NT2/D1 (cell line): ENCODE measurements at regions not wholly inside any gene's neighbourhood (a gene's known extent, or its start where the extent isn't known, plus 50 kb on each side); places are given as distances from the start of the nearest gene placed in this dataset.

Experiments
- DNase-seq: peaks from one replicate; pipeline ENCODE4 v3.0.0-alpha.2; 2011; ENCODE audit warnings: low read depth, low spot score
- H3K27me3 ChIP-seq: 2 replicates; pipeline ENCODE4 v1.6.0; 2011; ENCODE audit warnings: mild to moderate bottlenecking; ENCODE audit not compliant: insufficient read length, insufficient read depth
- H3K36me3 ChIP-seq: 2 replicates; pipeline ENCODE4 v1.6.1; 2011; ENCODE audit warnings: mild to moderate bottlenecking, low read length, mixed read lengths; ENCODE audit not compliant: insufficient read depth, insufficient read length
- H3K4me1 ChIP-seq: 2 replicates; pipeline ENCODE4 v1.5.1; 2011; ENCODE audit not compliant: insufficient read depth, insufficient read length
- H3K4me3 ChIP-seq: 2 replicates; pipeline ENCODE4 v1.5.1; 2011; ENCODE audit warnings: low read depth; ENCODE audit not compliant: insufficient read length
- H3K9ac ChIP-seq: 2 replicates; pipeline ENCODE4 v1.6.0; 2011; ENCODE audit warnings: low read depth; ENCODE audit not compliant: insufficient read length
- H3K9me3 ChIP-seq: 2 replicates; pipeline ENCODE4 v1.5.1; 2011; ENCODE audit warnings: mild to moderate bottlenecking, low read length; ENCODE audit not compliant: insufficient read depth
- SUZ12 ChIP-seq: IDR thresholded peaks from 2 replicates; pipeline ENCODE4 v1.6.1; 2011; ENCODE audit not compliant: insufficient read length, insufficient read depth; ENCODE audit errors: extremely low read depth
- YY1 ChIP-seq: IDR thresholded peaks from 2 replicates; pipeline ENCODE4 v1.6.1; 2011; ENCODE audit not compliant: insufficient read length, insufficient read depth
- ZNF274 ChIP-seq: IDR thresholded peaks from 2 replicates; pipeline ENCODE4 v1.6.1; 2011; ENCODE audit warnings: mild to moderate bottlenecking, low read depth, low read length

DNA sequence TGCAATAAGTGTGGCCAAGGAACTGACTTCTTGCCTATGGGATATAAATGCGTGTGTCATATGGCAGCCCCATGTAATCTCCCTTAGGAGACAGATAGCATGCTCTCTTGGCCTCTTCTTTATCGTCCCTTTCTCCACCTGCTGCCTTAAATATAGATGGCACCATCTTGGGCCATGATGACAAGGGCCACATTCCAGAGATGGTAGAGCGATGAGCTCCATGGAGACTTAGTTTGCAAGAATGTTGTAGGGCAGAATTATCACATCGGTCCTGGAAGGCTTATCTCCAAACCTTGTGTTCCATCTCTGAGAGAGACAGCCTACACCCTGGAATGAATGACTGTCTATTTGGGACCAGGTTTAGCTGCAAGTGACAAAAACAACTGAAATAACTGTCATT lies 536.7 kb downstream of the TNS1 start:
- Histone ChIP-seq H3K9me3 (no peaks in the 10 kb centered on the region), H3K4me3 (no peak overlapping the region), H3K4me1 (no peaks in the 10 kb centered on the region), H3K27me3 (no peaks in the 10 kb centered on the region), H3K36me3 (no peaks in the 10 kb centered on the region), H3K9ac (no peak overlapping the region)
- DNase-seq = no peak
- TF ChIP-seq ZNF274 (no peak), SUZ12 (no peak), YY1 (no peak)

DNA sequence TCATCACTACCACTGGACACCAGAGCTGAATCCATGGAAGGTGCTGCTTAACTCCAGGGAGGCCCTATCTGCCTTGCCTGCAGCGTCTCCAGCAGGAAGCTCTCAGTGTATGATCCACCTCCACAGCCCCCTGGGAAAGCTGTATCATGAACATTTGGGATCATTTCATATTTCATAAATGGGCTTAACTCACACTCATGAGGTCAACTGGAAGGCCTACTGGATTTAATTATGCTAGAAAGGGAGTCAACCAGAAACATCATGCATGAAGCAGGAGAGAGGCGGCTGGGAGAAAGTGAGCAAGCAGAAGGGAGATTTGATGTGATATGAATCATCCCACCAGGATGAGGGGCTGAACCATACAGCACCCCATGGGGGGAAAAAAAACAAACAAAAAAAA lies 537.7 kb downstream of the TNS1 start:
- no peaks in the 10 kb centered on the region for H3K9me3 ChIP-seq
- DNase-seq = no peak
- no peaks in the 10 kb centered on the region for H3K36me3 ChIP-seq
- no peaks in the 10 kb centered on the region for H3K27me3 ChIP-seq
- TF ChIP-seq SUZ12 (no peak), ZNF274 (no peak), YY1 (no peak)
- H3K4me1 ChIP-seq = no peaks in the 10 kb centered on the region
- H3K4me3 ChIP-seq = no peak overlapping the region
- H3K9ac ChIP-seq = no peak overlapping the region

DNA sequence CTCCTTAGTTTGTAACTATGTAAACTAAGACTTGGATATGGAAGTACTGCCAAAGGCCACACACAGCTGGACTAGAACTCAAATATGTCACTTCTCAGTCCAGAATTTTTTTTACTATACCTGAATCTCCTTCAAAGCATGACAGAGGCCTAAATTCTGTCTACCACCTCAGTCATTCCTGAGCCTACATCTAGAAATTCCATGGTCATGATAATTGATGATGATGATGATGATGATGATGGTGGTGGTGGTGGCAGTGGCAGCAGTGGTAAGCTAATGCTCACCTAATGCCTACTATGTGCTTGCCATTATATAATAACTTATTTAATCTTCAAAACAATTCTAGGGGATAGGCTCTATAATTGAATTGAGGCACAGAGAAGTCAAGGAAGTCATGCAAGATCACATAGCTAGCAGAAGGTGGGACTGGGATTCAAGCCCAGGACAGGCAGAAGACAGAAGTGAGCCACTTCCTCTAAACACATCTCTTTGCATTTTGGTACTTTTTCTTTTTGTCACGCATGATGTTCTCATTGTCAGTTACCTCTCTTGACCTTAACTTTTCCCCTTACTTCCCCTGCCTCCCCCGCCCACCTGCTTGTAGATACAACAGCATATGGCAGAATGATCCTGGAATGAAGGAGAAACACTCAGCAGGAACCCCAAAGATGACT lies 539.3 kb downstream of the TNS1 start:
- no peak for TF ChIP-seq ZNF274
- TF ChIP-seq YY1 = no peak
- TF ChIP-seq SUZ12 = no peak
- H3K36me3 ChIP-seq = no peaks in the 10 kb centered on the region
- no peak for DNase-seq

DNA sequence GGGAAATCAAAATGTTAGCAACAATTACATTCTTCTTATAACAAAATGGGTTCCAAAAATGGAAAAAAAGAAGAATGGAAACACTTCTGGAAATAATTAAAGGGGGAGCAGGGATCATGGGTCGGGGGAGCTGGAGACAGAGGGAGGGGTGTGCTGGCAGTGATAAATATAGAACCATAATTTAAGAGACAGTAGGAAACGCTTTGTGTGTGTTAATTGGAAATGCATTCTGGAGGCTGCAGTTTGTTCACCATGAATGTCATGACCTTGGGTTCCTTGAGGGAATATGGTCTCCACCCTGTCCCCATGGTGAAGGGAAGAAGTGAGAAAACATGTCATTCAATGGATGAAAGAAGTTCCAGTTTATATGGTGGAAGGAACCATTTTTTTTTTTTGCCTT lies 540.7 kb downstream of the TNS1 start:
- DNase-seq = no peak
- TF ChIP-seq ZNF274 = no peak
- no peak for TF ChIP-seq SUZ12
- TF ChIP-seq YY1 = no peak
- no peak overlapping the region for H3K4me3 ChIP-seq
- H3K27me3 ChIP-seq = no peaks in the 10 kb centered on the region
- no peaks in the 10 kb centered on the region for H3K36me3 ChIP-seq
- no peak overlapping the region for H3K9ac ChIP-seq
- H3K4me1 ChIP-seq = no peaks in the 10 kb centered on the region
- H3K9me3 ChIP-seq = no peaks in the 10 kb centered on the region

More for the DNA sequence above, 539.3 kb downstream of the TNS1 start:
- H3K27me3 ChIP-seq = no peaks in the 10 kb centered on the region
- no peak overlapping the region for H3K4me3 ChIP-seq
- no peaks in the 10 kb centered on the region for H3K4me1 ChIP-seq
- H3K9ac ChIP-seq = no peak overlapping the region
- no peaks in the 10 kb centered on the region for H3K9me3 ChIP-seq

DNA sequence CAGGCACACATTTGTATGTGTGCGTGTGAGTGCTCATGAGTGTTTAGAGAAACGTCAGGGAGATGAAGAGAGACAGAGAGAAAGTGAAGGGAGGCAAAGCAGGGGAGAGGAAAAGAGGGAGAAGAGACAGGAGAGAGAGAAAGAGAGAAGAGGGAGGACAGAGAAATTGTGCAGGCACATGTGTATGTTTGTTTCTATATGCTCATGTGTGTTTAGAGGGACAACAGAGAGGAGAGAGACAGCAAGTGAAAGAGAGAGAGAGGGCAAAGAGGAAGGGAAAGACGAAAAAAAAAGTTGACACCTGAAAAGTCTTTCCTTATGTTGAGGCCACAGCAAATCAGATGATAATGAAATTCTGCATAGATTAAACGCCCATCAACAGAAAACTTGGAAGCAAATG lies 541.1 kb downstream of the TNS1 start:
- Histone ChIP-seq H3K27me3 (no peaks in the 10 kb centered on the region), H3K4me1 (no peaks in the 10 kb centered on the region), H3K4me3 (no peak overlapping the region), H3K36me3 (no peaks in the 10 kb centered on the region), H3K9ac (no peak overlapping the region), H3K9me3 (no peaks in the 10 kb centered on the region)
- TF ChIP-seq SUZ12 (no peak), YY1 (no peak), ZNF274 (no peak)
- DNase-seq = no peak

DNA sequence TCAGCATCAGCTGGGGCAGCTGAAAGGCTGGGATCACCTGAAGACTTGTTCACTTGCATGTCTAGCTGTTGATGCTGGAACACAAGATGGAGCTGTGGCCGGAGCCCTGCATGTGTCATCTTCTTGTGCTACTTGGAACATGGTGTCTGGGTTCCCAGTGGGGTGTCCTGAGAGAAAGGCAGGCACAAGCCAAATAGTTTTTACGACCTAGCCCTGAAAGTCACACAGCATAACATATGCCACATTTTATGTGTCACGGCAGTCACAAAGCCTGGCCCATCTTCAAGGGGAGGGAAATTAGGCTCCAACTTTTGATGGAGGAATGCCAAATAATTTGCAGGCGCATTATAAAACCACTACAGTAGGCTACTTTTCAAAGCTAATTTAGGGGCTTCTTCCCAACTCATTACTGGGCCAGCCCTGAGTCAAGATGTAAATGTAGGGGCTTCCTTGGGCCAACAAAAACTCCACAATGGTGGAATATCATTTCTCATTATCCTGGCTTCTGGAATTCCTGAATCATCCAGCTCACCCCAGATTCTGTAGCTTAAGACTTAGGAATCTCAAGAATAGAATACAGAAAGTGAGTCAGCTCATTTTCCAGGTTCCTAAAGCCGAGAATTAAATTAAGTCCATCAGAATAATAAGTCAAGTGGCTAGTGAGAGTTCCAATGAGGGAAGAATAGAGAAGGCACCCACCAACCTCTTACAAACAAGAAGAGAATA lies 543.0 kb downstream of the TNS1 start:
- no peak overlapping the region for H3K4me3 ChIP-seq

DNA sequence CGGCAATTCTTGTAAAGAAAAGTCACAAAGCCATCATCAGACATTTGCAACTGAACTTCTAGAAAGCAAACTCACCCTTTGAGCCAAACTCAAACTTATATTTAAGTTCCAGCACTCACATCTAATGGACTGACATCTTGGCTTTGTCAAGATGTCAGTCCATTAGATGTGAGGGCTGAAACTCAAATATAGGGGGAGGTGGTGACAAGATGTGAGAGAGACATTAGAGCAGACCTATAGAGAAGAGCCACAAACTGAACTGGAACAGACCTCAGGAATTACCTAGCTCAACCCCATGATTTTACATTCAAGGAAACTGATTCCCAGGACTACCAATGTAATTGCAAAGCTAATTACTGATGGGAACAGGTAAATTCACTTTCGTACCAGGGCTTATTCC lies 543.8 kb downstream of the TNS1 start:
- H3K9me3 ChIP-seq = no peaks in the 10 kb centered on the region
- no peak for TF ChIP-seq SUZ12
- no peak for TF ChIP-seq YY1
- no peak for TF ChIP-seq ZNF274
- no peaks in the 10 kb centered on the region for H3K36me3 ChIP-seq
- no peak for DNase-seq
- H3K9ac ChIP-seq = no peak overlapping the region
- H3K27me3 ChIP-seq = no peaks in the 10 kb centered on the region
- no peaks in the 10 kb centered on the region for H3K4me1 ChIP-seq
- no peak overlapping the region for H3K4me3 ChIP-seq

More for the DNA sequence above, 543.0 kb downstream of the TNS1 start:
- TF ChIP-seq ZNF274 = no peak
- TF ChIP-seq SUZ12 = no peak
- TF ChIP-seq YY1 = no peak
- Histone ChIP-seq H3K4me1 (no peaks in the 10 kb centered on the region), H3K36me3 (no peaks in the 10 kb centered on the region), H3K27me3 (no peaks in the 10 kb centered on the region), H3K9me3 (no peaks in the 10 kb centered on the region), H3K9ac (no peak overlapping the region)
- DNase-seq = no peak
